HG03457 (cell line): ENCODE measurements at regions not wholly inside any gene's neighbourhood (a gene's known extent, or its start where the extent isn't known, plus 50 kb on each side); places are given as distances from the start of the nearest gene placed in this dataset.

Experiments used
- ATAC-seq: cut with Tn5 transposase; IDR thresholded peaks from one replicate; pipeline ENCODE4 v1.9.1; 2021; ENCODE audit warnings: moderate number of reproducible peaks; ENCODE audit not compliant: unreplicated experiment

GRCh38 chr7:25994433-25994994 is 157.5 kb upstream of the NFE2L3 start:
- ATAC-seq, result no peak

- no peak for ATAC-seq
Measured at GRCh38 chr7:25995216-25995615, 156.8 kb upstream of the NFE2L3 start.

- ATAC-seq, result no peak
Measured at GRCh38 chr7:25996006-25996408, 156.0 kb upstream of the NFE2L3 start.

GRCh38 chr7:25998499-25998898 is 153.5 kb upstream of the NFE2L3 start:
- ATAC-seq, result no peak

- no peak for ATAC-seq
Measured at GRCh38 chr7:26000841-26001240, 151.2 kb upstream of the NFE2L3 start.

GRCh38 chr7:26001662-26002244 is 150.2 kb upstream of the NFE2L3 start:
- no peak for ATAC-seq

GRCh38 chr7:26005683-26006410 is 146.2 kb upstream of the NFE2L3 start:
- no peak for ATAC-seq

- no peak for ATAC-seq
Measured at GRCh38 chr7:26006426-26006825, 145.6 kb upstream of the NFE2L3 start.

- no peak for ATAC-seq
Measured at GRCh38 chr7:26007510-26007909, 144.5 kb upstream of the NFE2L3 start.

GRCh38 chr7:26008428-26008827 is 143.6 kb upstream of the NFE2L3 start:
- ATAC-seq, result no peak

- ATAC-seq, result no peak
Measured at GRCh38 chr7:26011039-26011696, 140.8 kb upstream of the NFE2L3 start.

GRCh38 chr7:26013551-26014083 is 138.4 kb upstream of the NFE2L3 start:
- ATAC-seq, result no peak

- ATAC-seq, result no peak
Measured at GRCh38 chr7:26022982-26023381, 129.0 kb upstream of the NFE2L3 start.

GRCh38 chr7:26029911-26030310 is 122.1 kb upstream of the NFE2L3 start:
- ATAC-seq, result no peak

- ATAC-seq, result no peak
Measured at GRCh38 chr7:26034391-26034790, 117.6 kb upstream of the NFE2L3 start.

- ATAC-seq, result no peak
Measured at GRCh38 chr7:26035552-26035951, 116.4 kb upstream of the NFE2L3 start.

GRCh38 chr7:26036092-26036491 is 115.9 kb upstream of the NFE2L3 start:
- no peak for ATAC-seq

GRCh38 chr7:26038201-26038990 is 113.6 kb upstream of the NFE2L3 start:
- no peak for ATAC-seq

- ATAC-seq, result no peak
Measured at GRCh38 chr7:26040085-26040484, 111.9 kb upstream of the NFE2L3 start.

- no peak for ATAC-seq
Measured at GRCh38 chr7:26042237-26042636, 109.8 kb upstream of the NFE2L3 start.

- ATAC-seq, result no peak
Measured at GRCh38 chr7:26043801-26044200, 108.2 kb upstream of the NFE2L3 start.
